Large intestine (tissue), 3 donors: ENCODE measurements at regions not wholly inside any gene's neighbourhood (a gene's known extent, or its start where the extent isn't known, plus 50 kb on each side); places are given as distances from the start of the nearest gene placed in this dataset.

ENCODE experiments used
- DNase-seq, 2 donors: peaks; one replicate each; pipeline versions ENCODE4 v3.0.0 to v3.0.0-alpha.2; 2013
- H3K27ac ChIP-seq: one replicate; pipeline ENCODE4 v1.5.1; 2013; ENCODE audit warnings: low read length
- H3K27me3 ChIP-seq: 2 replicates; pipeline ENCODE4 v1.6.1; 2013; ENCODE audit warnings: low read length; ENCODE audit not compliant: control insufficient read depth, insufficient read depth
- H3K36me3 ChIP-seq: 2 replicates; pipeline ENCODE4 v1.6.1; 2013; ENCODE audit warnings: low read length; ENCODE audit not compliant: control insufficient read depth, insufficient read depth
- H3K4me1 ChIP-seq: one replicate; pipeline ENCODE4 v1.6.1; 2013; ENCODE audit warnings: low read length; ENCODE audit not compliant: control insufficient read depth, insufficient read depth
- H3K4me3 ChIP-seq: one replicate; pipeline ENCODE4 v1.5.1; 2013; ENCODE audit warnings: low read length
- H3K9me3 ChIP-seq: one replicate; pipeline ENCODE4 v1.6.1; 2013; ENCODE audit warnings: mild to moderate bottlenecking, low read depth, low read length, moderate library complexity; ENCODE audit not compliant: control insufficient read depth
- WGBS: methylation state at CpG from one replicate; pipeline ENCODE4 v1.1.5; 2013; ENCODE audit warnings: low lambda C conversion rate; ENCODE audit not compliant: insufficient coverage; 5-methylcytosine and 5-hydroxymethylcytosine counted together

DNA sequence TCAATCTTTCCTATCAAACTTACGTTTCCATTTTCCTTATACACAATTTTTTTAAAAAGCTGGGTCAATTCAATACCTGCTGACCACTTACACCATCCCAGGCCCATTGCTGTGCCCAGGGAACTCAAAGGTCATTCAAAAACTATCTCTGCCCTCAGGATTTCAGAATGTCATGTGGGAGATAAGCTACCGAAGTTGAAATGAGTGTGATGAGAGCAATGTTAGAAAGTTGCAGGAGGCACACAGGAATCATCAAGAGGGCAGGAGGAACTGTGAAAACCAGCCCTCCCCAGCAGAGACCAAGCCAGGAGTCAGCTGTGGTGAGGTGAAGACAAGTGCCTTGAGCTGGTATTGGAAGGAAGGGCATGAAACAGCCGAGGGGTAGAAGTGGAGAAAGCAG lies 195.9 kb downstream of the HS3ST3A1 start:
- DNase-seq = peak; percentile 60 to 77
- no peak overlapping the region for H3K4me3 ChIP-seq
- no peaks in the 10 kb centered on the region for H3K36me3 ChIP-seq
- 69% methylated on average over 2 of the region's 3 CpGs for WGBS
- peak overlapping the region; percentile 45 for H3K27ac ChIP-seq
- peaks cover 14% of the 10 kb centered on the region for H3K4me1 ChIP-seq
- no peaks in the 10 kb centered on the region for H3K9me3 ChIP-seq
- no peaks in the 10 kb centered on the region for H3K27me3 ChIP-seq

DNA sequence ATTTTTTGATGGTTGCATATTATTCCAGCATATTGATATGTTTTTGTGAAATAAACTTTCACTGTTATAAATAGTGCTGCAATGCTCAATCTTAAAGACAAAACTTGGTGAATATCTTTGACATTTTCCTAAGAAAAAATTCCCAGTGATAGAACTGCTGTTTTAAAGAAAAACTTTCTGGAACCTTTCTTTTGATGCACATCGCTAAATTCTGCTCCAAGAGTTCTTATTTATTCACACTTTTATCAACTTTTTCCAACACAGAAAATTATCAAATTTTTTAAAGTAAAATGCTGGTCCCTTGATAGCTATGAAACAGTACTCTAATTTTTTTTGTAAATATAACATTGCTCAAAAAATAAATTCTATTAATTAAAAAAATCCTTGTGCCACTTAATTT lies 196.6 kb downstream of the HS3ST3A1 start:
- WGBS = 83% methylated on average over 1 of the region's 1 CpG

DNA sequence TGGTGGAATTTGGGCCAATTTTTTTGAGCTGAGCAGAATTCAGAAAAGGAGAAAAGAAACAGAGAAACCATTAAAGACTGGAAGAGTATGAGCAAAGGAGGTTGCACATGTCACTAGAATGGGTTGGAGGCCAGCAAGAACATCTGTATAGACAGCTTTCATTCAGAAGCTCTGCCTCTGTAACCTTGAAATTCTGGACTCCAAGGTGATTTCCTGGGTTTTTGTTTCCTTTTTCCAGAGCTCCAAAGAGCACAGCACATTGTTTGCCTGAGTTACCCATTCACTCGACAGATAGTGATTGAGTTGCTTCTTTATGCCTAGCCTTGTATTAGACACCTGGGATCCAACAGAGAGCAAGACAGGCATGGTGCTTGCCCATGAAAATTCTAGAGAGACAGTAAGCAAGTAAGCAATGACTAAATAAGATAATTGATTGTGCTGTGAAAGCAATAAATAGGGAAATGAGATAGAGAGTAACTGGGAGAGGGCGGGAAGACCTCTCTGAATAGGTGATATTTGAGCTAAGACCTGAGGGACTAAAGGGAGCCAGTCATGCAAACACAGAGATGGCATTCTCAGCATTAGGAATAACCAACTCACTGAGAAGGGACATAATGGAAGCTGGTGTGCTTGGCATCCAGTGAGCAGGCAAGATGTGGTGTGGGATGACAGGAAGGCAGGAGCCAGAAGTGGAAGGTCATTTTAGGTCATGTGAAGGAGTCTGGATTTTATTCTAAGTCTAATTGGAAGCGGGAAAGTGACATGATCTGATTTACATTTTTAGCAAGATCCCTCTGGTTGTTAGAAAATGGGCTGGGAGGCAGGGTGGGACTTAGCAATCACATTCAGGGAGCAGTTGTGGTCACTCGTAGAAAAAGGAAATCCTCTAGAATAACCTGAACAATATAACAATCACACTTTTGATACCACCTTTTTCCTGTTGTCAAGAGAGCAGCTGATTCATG lies 197.5 kb downstream of the HS3ST3A1 start:
- H3K4me3 ChIP-seq = no peak overlapping the region
- H3K4me1 ChIP-seq = peaks cover 11% of the 10 kb centered on the region
- no peaks in the 10 kb centered on the region for H3K27me3 ChIP-seq
- H3K9me3 ChIP-seq = no peaks in the 10 kb centered on the region
- peak overlapping the region; percentile 7 for H3K27ac ChIP-seq
- 50% methylated on average over 1 of the region's 4 CpGs for WGBS
- H3K36me3 ChIP-seq = no peaks in the 10 kb centered on the region
- DNase-seq = peak in 1 of 2 donors; percentile 66

More for the DNA sequence above, 196.6 kb downstream of the HS3ST3A1 start:
- no peak overlapping the region for H3K4me3 ChIP-seq
- H3K27ac ChIP-seq = no peak overlapping the region
- no peaks in the 10 kb centered on the region for H3K36me3 ChIP-seq
- no peaks in the 10 kb centered on the region for H3K27me3 ChIP-seq
- no peaks in the 10 kb centered on the region for H3K9me3 ChIP-seq
- DNase-seq = no peak
- H3K4me1 ChIP-seq = peaks cover 11% of the 10 kb centered on the region

DNA sequence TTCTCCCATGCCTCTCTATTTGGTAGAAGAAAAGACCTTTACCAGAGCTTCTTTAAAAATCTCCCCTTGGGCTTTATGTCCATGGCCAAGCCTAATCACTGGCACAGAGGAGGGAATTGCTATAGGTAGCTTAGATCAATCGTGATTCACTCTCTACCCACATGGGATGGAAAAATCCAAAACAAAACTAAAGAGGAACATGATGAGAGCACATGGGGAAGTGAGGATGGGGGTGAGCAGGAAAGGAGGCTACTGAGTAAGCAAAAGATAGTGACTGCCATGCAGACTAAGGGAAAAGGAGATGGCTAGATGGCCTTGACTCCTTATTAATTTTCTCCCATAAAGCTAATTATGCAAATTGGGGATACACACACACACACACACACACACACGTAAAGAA lies 201.2 kb downstream of the HS3ST3A1 start:
- H3K27ac ChIP-seq = no peak overlapping the region
- no peaks in the 10 kb centered on the region for H3K9me3 ChIP-seq
- 83% methylated on average over 1 of the region's 2 CpGs for WGBS
- H3K4me1 ChIP-seq = peaks cover 7% of the 10 kb centered on the region
- no peak overlapping the region for H3K4me3 ChIP-seq
- DNase-seq = no peak
- no peaks in the 10 kb centered on the region for H3K27me3 ChIP-seq
- no peaks in the 10 kb centered on the region for H3K36me3 ChIP-seq

DNA sequence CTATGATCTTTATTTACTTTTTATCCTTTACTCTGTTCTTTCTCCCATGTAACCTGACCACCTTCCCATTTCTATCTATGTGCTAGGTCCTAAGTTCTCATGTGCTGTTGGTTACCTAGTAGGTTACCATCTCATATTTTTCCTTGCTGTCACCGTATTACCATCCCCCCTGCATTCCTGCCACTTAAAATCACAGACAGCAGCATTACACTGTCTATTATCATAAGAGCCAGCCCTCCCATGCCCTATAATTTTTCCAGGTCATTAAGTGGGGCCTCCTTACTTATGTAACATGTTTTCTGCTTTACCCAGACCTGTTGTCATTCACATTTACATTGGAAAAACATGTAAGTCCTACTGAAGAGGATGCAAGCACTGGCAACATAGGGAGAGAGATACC lies 202.9 kb downstream of the HS3ST3A1 start:
- no CpG with 5 or more reads among the region's 1 CpG for WGBS
- no peak for DNase-seq
- Histone ChIP-seq H3K27me3 (no peaks in the 10 kb centered on the region), H3K9me3 (no peaks in the 10 kb centered on the region), H3K4me1 (peaks cover 3% of the 10 kb centered on the region), H3K36me3 (no peaks in the 10 kb centered on the region), H3K27ac (no peak overlapping the region), H3K4me3 (no peak overlapping the region)

DNA sequence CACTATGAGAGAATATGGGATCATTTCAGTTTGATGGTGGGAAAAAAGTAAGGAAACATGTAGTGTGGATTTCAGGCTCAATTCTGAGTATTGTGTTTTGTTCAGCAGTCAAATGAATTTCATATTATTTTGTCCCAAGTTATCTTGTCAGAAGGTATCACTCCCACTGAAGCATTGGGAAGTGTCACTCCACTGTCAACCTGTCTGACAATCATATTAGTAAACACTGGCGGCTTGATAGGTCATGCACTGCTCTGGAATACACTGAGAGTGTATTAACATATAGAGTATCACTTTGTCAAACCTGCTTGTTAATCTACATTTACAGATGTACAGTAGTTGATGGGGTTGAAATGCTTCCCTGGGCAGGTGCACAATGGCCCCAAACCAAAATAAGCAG lies 203.6 kb downstream of the HS3ST3A1 start:
- DNase-seq = no peak
- Histone ChIP-seq H3K27me3 (no peaks in the 10 kb centered on the region), H3K9me3 (no peaks in the 10 kb centered on the region), H3K4me1 (no peaks in the 10 kb centered on the region), H3K27ac (no peak overlapping the region), H3K36me3 (no peaks in the 10 kb centered on the region), H3K4me3 (no peak overlapping the region)
- no CpG with 5 or more reads among the region's 1 CpG for WGBS

DNA sequence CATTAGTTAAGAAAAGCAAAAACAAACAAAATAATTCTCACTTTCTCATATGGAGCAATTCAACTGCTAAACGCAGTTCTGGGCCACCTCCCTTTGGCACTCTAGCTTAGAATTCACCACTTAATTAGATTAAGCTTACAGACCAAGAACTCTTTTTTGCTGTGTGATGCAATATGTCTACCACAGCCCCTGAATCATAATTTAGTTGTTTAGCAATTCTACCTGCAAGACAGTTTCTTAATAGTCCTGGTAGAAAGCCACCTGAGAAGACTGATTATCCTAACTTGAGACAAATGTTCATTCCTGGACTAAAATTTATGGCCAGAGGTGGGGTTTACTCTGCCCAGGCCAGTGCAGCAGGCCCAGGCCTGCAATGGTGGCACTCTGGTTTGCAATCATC lies 205.9 kb downstream of the HS3ST3A1 start:
- WGBS = no CpG with 5 or more reads among the region's 1 CpG
- Histone ChIP-seq H3K27me3 (no peaks in the 10 kb centered on the region), H3K27ac (no peak overlapping the region), H3K36me3 (no peaks in the 10 kb centered on the region), H3K4me3 (no peak overlapping the region), H3K9me3 (no peaks in the 10 kb centered on the region), H3K4me1 (no peaks in the 10 kb centered on the region)
- no peak for DNase-seq

DNA sequence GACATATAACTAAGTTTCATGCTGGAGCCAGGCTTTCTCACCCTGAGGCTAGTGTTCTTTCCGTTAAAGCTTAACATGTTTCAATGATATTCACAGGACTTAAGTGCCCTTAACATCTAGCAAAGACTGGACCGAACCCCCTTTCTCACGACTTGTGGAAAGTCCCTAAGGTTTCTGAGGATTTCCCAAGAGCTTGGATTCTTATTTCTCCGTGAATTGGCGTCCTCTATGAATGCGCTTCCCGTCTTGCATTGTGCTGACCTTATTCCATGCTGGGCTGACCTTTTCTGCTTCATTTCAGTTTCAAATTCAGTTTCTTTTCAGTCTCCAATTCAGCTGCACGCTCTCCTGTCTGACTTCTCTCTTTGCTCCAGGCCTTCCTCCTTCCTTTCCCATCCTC lies 206.4 kb downstream of the HS3ST3A1 start:
- DNase-seq = no peak
- H3K27ac ChIP-seq = no peak overlapping the region
- no peaks in the 10 kb centered on the region for H3K9me3 ChIP-seq
- WGBS = 73% methylated on average over 2 of the region's 8 CpGs
- H3K4me1 ChIP-seq = no peaks in the 10 kb centered on the region
- H3K36me3 ChIP-seq = no peaks in the 10 kb centered on the region
- H3K4me3 ChIP-seq = no peak overlapping the region
- no peaks in the 10 kb centered on the region for H3K27me3 ChIP-seq

DNA sequence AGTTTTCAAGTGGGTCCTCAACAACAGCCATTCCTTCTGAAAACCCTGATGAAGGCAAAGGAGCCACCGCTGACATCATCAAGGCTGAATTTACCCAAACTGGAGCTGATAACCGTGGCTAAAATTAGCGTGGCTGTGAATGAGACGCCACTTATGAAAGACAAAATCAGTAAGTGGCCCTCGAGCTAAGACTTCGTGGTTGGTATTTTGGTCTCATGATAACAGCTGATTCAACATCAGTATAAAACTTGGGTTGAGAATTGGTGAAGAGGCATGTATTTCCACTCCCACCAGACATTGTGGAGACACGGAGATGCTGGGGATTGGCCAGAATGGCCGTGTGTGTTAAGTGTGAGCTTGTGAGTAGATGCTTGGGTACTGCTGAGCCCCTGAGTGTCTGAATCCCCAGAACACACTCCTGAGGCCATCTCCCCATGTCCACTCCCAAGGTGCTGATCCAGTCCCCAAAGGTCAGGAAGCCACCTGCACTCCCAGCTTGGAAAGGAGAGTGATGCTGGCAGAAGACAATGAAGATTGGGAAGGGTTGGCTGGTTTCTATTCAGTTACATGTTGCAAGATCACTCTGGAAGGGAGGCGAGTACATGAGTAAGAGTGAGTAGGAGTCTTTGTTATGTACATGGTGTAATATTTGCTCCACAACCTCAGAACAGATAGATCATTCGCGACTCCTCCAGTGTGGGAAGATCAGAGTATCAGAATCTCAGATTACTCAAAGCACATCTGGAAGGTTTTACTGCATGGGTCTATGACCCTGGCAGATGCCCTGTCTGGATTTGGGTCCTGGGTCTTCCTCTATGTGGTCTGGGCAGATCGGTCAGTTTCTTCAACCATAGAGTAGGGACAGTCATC lies 207.7 kb downstream of the HS3ST3A1 start:
- H3K27ac ChIP-seq = no peak overlapping the region
- H3K4me1 ChIP-seq = no peaks in the 10 kb centered on the region
- no CpG with 5 or more reads among the region's 12 CpGs for WGBS
- no peaks in the 10 kb centered on the region for H3K36me3 ChIP-seq
- no peak for DNase-seq
- no peaks in the 10 kb centered on the region for H3K27me3 ChIP-seq
- no peak overlapping the region for H3K4me3 ChIP-seq
- no peaks in the 10 kb centered on the region for H3K9me3 ChIP-seq

DNA sequence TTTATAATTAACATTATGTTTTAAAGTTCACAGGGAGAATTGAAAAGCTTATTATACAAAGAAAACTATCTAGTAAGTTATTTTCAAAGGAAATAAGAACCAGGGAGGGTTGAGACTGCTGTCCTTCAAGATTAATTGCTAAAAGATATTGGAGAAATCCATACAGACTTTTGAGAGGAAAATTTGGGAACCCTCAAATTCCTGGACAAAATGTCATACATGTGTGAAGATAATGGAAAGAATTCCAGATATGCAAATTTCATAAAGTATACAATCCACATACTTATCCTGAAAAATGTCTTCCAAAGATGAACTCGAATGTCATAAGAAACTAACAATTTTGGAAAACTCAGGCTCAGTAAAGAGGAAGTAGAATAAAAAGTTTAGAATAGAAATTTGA lies 213.8 kb downstream of the HS3ST3A1 start:
- H3K27ac ChIP-seq = no peak overlapping the region
- no peaks in the 10 kb centered on the region for H3K9me3 ChIP-seq
- no peak for DNase-seq
- H3K27me3 ChIP-seq = no peaks in the 10 kb centered on the region
- H3K4me3 ChIP-seq = no peak overlapping the region
- WGBS = 100% methylated on average over 1 of the region's 1 CpG
- H3K4me1 ChIP-seq = no peaks in the 10 kb centered on the region
- no peaks in the 10 kb centered on the region for H3K36me3 ChIP-seq
